Esophagus muscularis mucosa (tissue), 4 donors: ENCODE measurements at regions not wholly inside any gene's neighbourhood (a gene's known extent, or its start where the extent isn't known, plus 50 kb on each side); places are given as distances from the start of the nearest gene placed in this dataset.

Experiments
- EP300 ChIP-seq: sonication (generic); formaldehyde crosslinking; IDR thresholded peaks from one replicate; pipeline ENCODE4 v1.6.1; 2017; ENCODE audit warnings: antibody characterized with exemption
- POLR2A ChIP-seq: fragments of 450-650 bp; IDR thresholded peaks from one replicate; pipeline ENCODE4 v1.6.1; 2017; ENCODE audit warnings: antibody characterized with exemption, moderate library complexity, mild to moderate bottlenecking, low read depth
- POLR2AphosphoS5 ChIP-seq, 2 donors: sonication (generic); formaldehyde crosslinking; IDR thresholded peaks; one replicate each; pipeline ENCODE4 v1.6.1; 2017; ENCODE audit warnings: antibody characterized with exemption in 2 of 2
- TF ChIP-seq, protein P1 (sequence below), 3 experiments: fragments of 200-600 bp in 2 of 3; fragments of 450-650 bp in 1 of 3; sonication (generic) in 2 of 3; IDR thresholded peaks; one replicate each; pipeline ENCODE4 v1.5.1; 2017 to 2019; ENCODE audit warnings: antibody characterized with exemption in 3 of 3, mild to moderate bottlenecking in 2 of 3, moderate library complexity in 1 of 3

DNA sequence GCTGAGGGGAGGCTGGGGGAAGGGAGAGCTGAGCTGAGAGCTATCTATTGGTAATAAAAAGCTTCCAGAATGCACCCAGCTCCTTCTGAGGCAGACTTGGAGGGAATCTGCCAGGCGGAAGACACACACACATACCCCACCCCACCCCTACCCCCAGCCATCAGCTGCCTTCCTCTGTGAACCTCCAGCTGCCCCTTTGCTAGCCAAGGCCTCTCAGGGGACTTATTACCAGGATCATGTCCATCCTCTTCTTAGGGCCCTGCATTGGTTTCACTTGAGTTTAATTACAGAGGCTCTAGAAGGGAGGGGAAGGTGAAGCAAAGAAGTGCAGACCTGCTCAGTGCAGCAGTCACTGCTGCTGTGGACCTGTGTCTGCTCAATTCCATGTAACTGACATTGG is 156.4 kb downstream of the OMA1 start:
- TF ChIP-seq POLR2A (no peak), POLR2AphosphoS5 (IDR thresholded peaks at IDR 0.05) (no peak), EP300 (no peak)
- TF ChIP-seq, protein P1, sequence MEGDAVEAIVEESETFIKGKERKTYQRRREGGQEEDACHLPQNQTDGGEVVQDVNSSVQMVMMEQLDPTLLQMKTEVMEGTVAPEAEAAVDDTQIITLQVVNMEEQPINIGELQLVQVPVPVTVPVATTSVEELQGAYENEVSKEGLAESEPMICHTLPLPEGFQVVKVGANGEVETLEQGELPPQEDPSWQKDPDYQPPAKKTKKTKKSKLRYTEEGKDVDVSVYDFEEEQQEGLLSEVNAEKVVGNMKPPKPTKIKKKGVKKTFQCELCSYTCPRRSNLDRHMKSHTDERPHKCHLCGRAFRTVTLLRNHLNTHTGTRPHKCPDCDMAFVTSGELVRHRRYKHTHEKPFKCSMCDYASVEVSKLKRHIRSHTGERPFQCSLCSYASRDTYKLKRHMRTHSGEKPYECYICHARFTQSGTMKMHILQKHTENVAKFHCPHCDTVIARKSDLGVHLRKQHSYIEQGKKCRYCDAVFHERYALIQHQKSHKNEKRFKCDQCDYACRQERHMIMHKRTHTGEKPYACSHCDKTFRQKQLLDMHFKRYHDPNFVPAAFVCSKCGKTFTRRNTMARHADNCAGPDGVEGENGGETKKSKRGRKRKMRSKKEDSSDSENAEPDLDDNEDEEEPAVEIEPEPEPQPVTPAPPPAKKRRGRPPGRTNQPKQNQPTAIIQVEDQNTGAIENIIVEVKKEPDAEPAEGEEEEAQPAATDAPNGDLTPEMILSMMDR (IDR thresholded peaks at IDR 0.05) = no peak
